ENCODE measurements at regions not wholly inside any gene's neighbourhood (a gene's known extent, or its start where the extent isn't known, plus 50 kb on each side); places are given as distances from the start of the nearest gene placed in this dataset.
"Not testable (repeated sequence)": the region's sequence is repeated elsewhere in the genome, so short reads cannot be mapped to it uniquely, and the experiment has no call there.

- H3K4me1 ChIP-seq; H3K27ac ChIP-seq; H3K9me3 ChIP-seq; H3K36me3 ChIP-seq (replicated peaks in 1 of 2; ENCODE audit: insufficient read depth in 1 of 2, low read depth in 2 of 2); DNase-seq; H3K27me3 ChIP-seq; intact Hi-C loops (cut with DNase I); H3K4me3 ChIP-seq; ATAC-seq: not testable (repeated sequence)
- WGBS, 2 donors: no CpG with 5 or more reads among the region's 2 CpGs
Measured at GRCh38 chr5:34096033-34096432, 53.0 kb upstream of the C1QTNF3 start.

- DNase-seq: not testable (repeated sequence)
Measured at GRCh38 chr5:34099891-34100290, 56.9 kb upstream of the C1QTNF3 start.

GRCh38 chr5:34101567-34101966 lies 58.6 kb upstream of the C1QTNF3 start:
- H3K27me3 ChIP-seq; H3K36me3 ChIP-seq (replicated peaks in 1 of 2; ENCODE audit: insufficient read depth in 1 of 2, low read depth in 2 of 2); H3K4me3 ChIP-seq; H3K9me3 ChIP-seq; H3K27ac ChIP-seq; intact Hi-C loops (cut with DNase I); H3K4me1 ChIP-seq; DNase-seq; ATAC-seq: not testable (repeated sequence)

More at GRCh38 chr5:34099891-34100290, 56.9 kb upstream of the C1QTNF3 start:
- H3K4me1 ChIP-seq; H3K4me3 ChIP-seq; intact Hi-C loops (cut with DNase I); H3K36me3 ChIP-seq (replicated peaks in 1 of 2; ENCODE audit: insufficient read depth in 1 of 2, low read depth in 2 of 2); H3K9me3 ChIP-seq; H3K27ac ChIP-seq; H3K27me3 ChIP-seq; ATAC-seq: not testable (repeated sequence)
- 92 to 100% methylated on average over 3 of the region's 3 CpGs for WGBS, 2 donors

- H3K9me3 ChIP-seq; H3K36me3 ChIP-seq (replicated peaks in 1 of 2; ENCODE audit: insufficient read depth in 1 of 2, low read depth in 2 of 2); H3K27ac ChIP-seq; H3K4me3 ChIP-seq; H3K4me1 ChIP-seq; H3K27me3 ChIP-seq; DNase-seq; intact Hi-C loops (cut with DNase I); ATAC-seq: not testable (repeated sequence)
- WGBS, 2 donors: 70 to 94% methylated on average over 2 of the region's 2 CpGs
Measured at GRCh38 chr5:34108897-34109296, 65.9 kb upstream of the C1QTNF3 start.

GRCh38 chr5:34124280-34124679 lies 81.3 kb upstream of the C1QTNF3 start:
- H3K36me3 ChIP-seq (replicated peaks in 1 of 2; ENCODE audit: insufficient read depth in 1 of 2, low read depth in 2 of 2); ATAC-seq; H3K9me3 ChIP-seq; H3K27me3 ChIP-seq; H3K27ac ChIP-seq; H3K4me3 ChIP-seq; DNase-seq; H3K4me1 ChIP-seq; intact Hi-C loops (cut with DNase I): not testable (repeated sequence)
- 88 to 98% methylated on average over 3 of the region's 3 CpGs for WGBS, 2 donors

GRCh38 chr5:34125354-34125753 lies 82.3 kb upstream of the C1QTNF3 start:
- H3K27ac ChIP-seq; H3K4me3 ChIP-seq; DNase-seq; H3K9me3 ChIP-seq; H3K4me1 ChIP-seq; H3K27me3 ChIP-seq; H3K36me3 ChIP-seq (replicated peaks in 1 of 2; ENCODE audit: insufficient read depth in 1 of 2, low read depth in 2 of 2); intact Hi-C loops (cut with DNase I); ATAC-seq: not testable (repeated sequence)
- WGBS, 2 donors: 88 to 94% methylated on average over 3 of the region's 3 CpGs

GRCh38 chr5:34126741-34127140 lies 83.7 kb upstream of the C1QTNF3 start:
- WGBS, 2 donors: 93 to 95% methylated on average over 3 of the region's 3 CpGs
- not testable (repeated sequence) for H3K27ac ChIP-seq, ATAC-seq

GRCh38 chr5:34127818-34128217 lies 84.8 kb upstream of the C1QTNF3 start:
- H3K27me3 ChIP-seq; intact Hi-C loops (cut with DNase I); H3K9me3 ChIP-seq; DNase-seq; H3K4me1 ChIP-seq; ATAC-seq; H3K4me3 ChIP-seq; H3K27ac ChIP-seq; H3K36me3 ChIP-seq (replicated peaks in 1 of 2; ENCODE audit: insufficient read depth in 1 of 2, low read depth in 2 of 2): not testable (repeated sequence)
- 97 to 100% methylated on average over 2 to 3 of the region's 3 CpGs for WGBS, 2 donors

More at GRCh38 chr5:34126741-34127140, 83.7 kb upstream of the C1QTNF3 start:
- H3K36me3 ChIP-seq (replicated peaks in 1 of 2; ENCODE audit: insufficient read depth in 1 of 2, low read depth in 2 of 2); H3K27me3 ChIP-seq; H3K9me3 ChIP-seq; H3K4me3 ChIP-seq; DNase-seq; H3K4me1 ChIP-seq; intact Hi-C loops (cut with DNase I): not testable (repeated sequence)

GRCh38 chr5:34128890-34129289 lies 85.9 kb upstream of the C1QTNF3 start:
- H3K27me3 ChIP-seq; ATAC-seq; H3K4me3 ChIP-seq; H3K36me3 ChIP-seq (replicated peaks in 1 of 2; ENCODE audit: insufficient read depth in 1 of 2, low read depth in 2 of 2); H3K9me3 ChIP-seq; H3K27ac ChIP-seq; DNase-seq; intact Hi-C loops (cut with DNase I); H3K4me1 ChIP-seq: not testable (repeated sequence)

- H3K36me3 ChIP-seq (replicated peaks in 1 of 2; ENCODE audit: insufficient read depth in 1 of 2, low read depth in 2 of 2); H3K9me3 ChIP-seq; H3K27ac ChIP-seq; DNase-seq; intact Hi-C loops (cut with DNase I); ATAC-seq; H3K4me1 ChIP-seq; H3K4me3 ChIP-seq; H3K27me3 ChIP-seq: not testable (repeated sequence)
- 60 to 61% methylated on average over 4 of the region's 4 CpGs for WGBS, 2 donors
Measured at GRCh38 chr5:34154988-34155387, 112.0 kb upstream of the C1QTNF3 start.

- H3K9me3 ChIP-seq; intact Hi-C loops (cut with DNase I); H3K4me1 ChIP-seq; H3K36me3 ChIP-seq (replicated peaks in 1 of 2; ENCODE audit: insufficient read depth in 1 of 2, low read depth in 2 of 2); H3K4me3 ChIP-seq; H3K27ac ChIP-seq; DNase-seq; ATAC-seq; H3K27me3 ChIP-seq: not testable (repeated sequence)
- WGBS, 2 donors: 94 to 96% methylated on average over 4 of the region's 4 CpGs
Measured at GRCh38 chr5:34156703-34157414, 113.8 kb upstream of the C1QTNF3 start.

- intact Hi-C loops (cut with DNase I); H3K4me1 ChIP-seq; H3K27ac ChIP-seq; ATAC-seq; DNase-seq; H3K36me3 ChIP-seq (replicated peaks in 1 of 2; ENCODE audit: insufficient read depth in 1 of 2, low read depth in 2 of 2); H3K4me3 ChIP-seq; H3K9me3 ChIP-seq; H3K27me3 ChIP-seq: not testable (repeated sequence)
- 93 to 96% methylated on average over 4 of the region's 4 CpGs for WGBS, 2 donors
Measured at GRCh38 chr5:34160904-34161303, 117.9 kb upstream of the C1QTNF3 start.
